Lower leg skin (tissue), 4 donors: ENCODE measurements at regions not wholly inside any gene's neighbourhood (a gene's known extent, or its start where the extent isn't known, plus 50 kb on each side); places are given as distances from the start of the nearest gene placed in this dataset.

Source experiments
- DNase-seq, 2 donors: peaks; one replicate each; pipeline ENCODE4 v3.0.0-alpha.2; 2019; ENCODE audit warnings: low spot score in 2 of 2
- H3K4me3 ChIP-seq: fragments of 200-600 bp; sonication (generic); 2 replicates; pipeline ENCODE4 v1.5.1; 2017; ENCODE audit warnings: mild to moderate bottlenecking, low read depth; ENCODE audit not compliant: poor library complexity, severe bottlenecking
- CTCF ChIP-seq, 3 donors: fragments of 450-650 bp; IDR thresholded peaks; one replicate each; pipeline ENCODE4 v1.5.1; 2016; ENCODE audit warnings: antibody characterized with exemption in 3 of 3, mild to moderate bottlenecking in 3 of 3, moderate library complexity in 2 of 3
- POLR2A ChIP-seq, 2 donors: fragments of 450-650 bp; IDR thresholded peaks; one replicate each; pipeline ENCODE4 v1.6.1; 2016 to 2017; ENCODE audit warnings: antibody characterized with exemption in 2 of 2, mild to moderate bottlenecking in 1 of 2, moderate library complexity in 1 of 2
- WGBS, 2 donors: methylation state at CpG; one replicate each; pipeline ENCODE4 v1.1.5; 2018; 5-methylcytosine and 5-hydroxymethylcytosine counted together
- intact Hi-C: fragments of 100-400 bp; cut with DNase I; formaldehyde crosslinking; loops from one replicate; pipeline ENCODE4 v1.15.0; 2023; ENCODE audit warnings: low total_unique reads

DNA sequence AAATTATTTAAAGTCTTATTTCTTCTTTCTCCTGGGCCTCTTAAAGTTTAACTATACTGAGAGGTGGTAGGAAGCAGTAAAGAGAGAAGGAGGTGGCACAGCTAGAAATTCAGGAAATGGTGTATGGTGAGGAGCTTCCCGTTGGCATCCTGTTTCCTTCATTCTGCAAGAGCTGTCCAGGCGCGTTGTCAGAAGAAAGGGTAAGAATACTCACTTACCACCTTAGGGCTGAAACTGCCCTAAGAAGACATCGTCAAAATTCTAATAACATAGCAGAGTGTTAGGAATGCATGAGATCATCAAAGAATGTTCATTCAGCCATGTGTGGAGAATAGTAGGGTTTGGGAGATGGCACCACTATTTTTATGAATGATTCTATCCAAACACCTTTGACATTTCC lies 699.6 kb downstream of the MCTP2 start:
- TF ChIP-seq POLR2A (IDR thresholded peaks at IDR 0.05) (no peak), CTCF (IDR thresholded peaks at IDR 0.05) (no peak)
- no peak overlapping the region for H3K4me3 ChIP-seq
- intact Hi-C loops: no loop called here
- 42 to 49% methylated on average over 4 of the region's 4 CpGs for WGBS, 2 donors
- DNase-seq: no peak

GRCh38 chr15:94934440-94934839 lies 703.1 kb downstream of the MCTP2 start:
- no peak for DNase-seq
- no peak overlapping the region for H3K4me3 ChIP-seq
- 93 to 96% methylated on average over 3 of the region's 3 CpGs for WGBS, 2 donors
- intact Hi-C loops: no loop called here
- TF ChIP-seq CTCF (IDR thresholded peaks at IDR 0.05) (no peak), POLR2A (IDR thresholded peaks at IDR 0.05) (no peak)

DNA sequence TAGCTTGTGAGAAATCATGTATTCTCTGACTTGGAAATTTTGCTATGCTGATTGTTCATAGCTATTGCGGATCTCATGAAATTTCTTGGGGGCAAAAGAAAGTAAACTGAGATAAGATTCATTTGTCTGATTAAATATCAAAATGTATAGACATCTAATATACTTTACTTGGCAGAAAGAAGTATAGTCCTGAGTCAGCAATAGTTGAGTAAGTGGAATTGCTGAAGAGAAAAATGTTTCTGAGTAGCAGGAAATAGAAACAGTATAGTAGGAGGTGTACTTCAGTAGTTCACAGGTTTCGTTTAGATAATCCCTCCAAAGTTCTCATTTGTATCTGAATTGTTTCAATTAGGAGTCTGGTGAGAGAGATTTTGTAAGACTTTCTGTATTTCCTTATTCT lies 705.9 kb downstream of the MCTP2 start:
- DNase-seq: no peak
- H3K4me3 ChIP-seq: no peak overlapping the region
- intact Hi-C loops: no loop called here
- WGBS, 2 donors: 68 to 70% methylated on average over 2 of the region's 2 CpGs
- no peak for TF ChIP-seq POLR2A (IDR thresholded peaks at IDR 0.05)
- TF ChIP-seq CTCF (IDR thresholded peaks at IDR 0.05): no peak

GRCh38 chr15:94943888-94944287 lies 712.5 kb downstream of the MCTP2 start:
- intact Hi-C loops: no loop called here
- no peak for DNase-seq
- TF ChIP-seq CTCF (IDR thresholded peaks at IDR 0.05) (no peak), POLR2A (IDR thresholded peaks at IDR 0.05) (no peak)
- H3K4me3 ChIP-seq: no peak overlapping the region

DNA sequence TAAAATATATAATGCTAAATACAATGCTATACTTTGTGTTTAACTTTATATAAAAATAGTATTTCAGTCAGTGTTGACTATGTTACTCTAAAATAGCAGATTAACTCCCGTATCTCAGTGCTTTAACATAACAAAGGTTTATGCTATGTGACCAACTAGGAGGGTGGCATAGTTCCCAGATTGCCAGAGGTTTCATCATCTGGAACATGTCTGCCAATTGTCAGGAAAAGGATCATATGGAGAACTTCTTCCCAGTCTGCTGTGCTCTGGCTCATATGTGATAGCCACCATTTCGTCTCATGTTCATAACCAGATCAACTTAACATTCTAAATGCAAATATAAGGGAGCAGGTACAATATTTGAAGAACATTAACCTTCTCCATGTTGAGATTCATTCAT lies 720.2 kb downstream of the MCTP2 start:
- DNase-seq: no peak
- intact Hi-C loops: no loop called here
- 67 to 69% methylated on average over 2 of the region's 2 CpGs for WGBS, 2 donors
- H3K4me3 ChIP-seq: no peak overlapping the region
- TF ChIP-seq CTCF (IDR thresholded peaks at IDR 0.05) (no peak), POLR2A (IDR thresholded peaks at IDR 0.05) (no peak)

DNA sequence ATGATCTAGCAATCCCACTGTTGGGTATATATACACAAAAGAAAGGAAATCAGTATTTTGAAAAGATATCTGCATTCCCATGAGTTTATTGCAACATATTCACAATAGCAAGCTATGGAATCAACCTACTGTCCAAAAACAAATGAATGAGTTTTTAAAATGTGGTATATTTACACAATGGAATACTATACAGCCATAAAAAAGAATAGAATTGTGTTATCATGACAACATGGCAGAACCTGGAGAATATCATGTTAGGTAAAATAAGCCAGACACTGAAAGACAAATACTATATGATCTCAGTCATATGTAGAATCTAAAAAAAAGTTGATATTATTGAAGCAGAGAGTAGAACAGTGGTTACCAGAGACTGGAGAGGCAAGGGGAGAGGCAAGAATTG lies 732.6 kb downstream of the MCTP2 start:
- intact Hi-C loops: no loop called here
- no peak for DNase-seq
- TF ChIP-seq CTCF (IDR thresholded peaks at IDR 0.05) (no peak), POLR2A (IDR thresholded peaks at IDR 0.05) (no peak)
- H3K4me3 ChIP-seq: no peak overlapping the region
